ENCODE measurements at regions not wholly inside any gene's neighbourhood (a gene's known extent, or its start where the extent isn't known, plus 50 kb on each side); places are given as distances from the start of the nearest gene placed in this dataset.

GRCh38 chr9:94018628-94019027 lies 63.5 kb upstream of the BARX1 start:
- TF ChIP-seq, protein P1, sequence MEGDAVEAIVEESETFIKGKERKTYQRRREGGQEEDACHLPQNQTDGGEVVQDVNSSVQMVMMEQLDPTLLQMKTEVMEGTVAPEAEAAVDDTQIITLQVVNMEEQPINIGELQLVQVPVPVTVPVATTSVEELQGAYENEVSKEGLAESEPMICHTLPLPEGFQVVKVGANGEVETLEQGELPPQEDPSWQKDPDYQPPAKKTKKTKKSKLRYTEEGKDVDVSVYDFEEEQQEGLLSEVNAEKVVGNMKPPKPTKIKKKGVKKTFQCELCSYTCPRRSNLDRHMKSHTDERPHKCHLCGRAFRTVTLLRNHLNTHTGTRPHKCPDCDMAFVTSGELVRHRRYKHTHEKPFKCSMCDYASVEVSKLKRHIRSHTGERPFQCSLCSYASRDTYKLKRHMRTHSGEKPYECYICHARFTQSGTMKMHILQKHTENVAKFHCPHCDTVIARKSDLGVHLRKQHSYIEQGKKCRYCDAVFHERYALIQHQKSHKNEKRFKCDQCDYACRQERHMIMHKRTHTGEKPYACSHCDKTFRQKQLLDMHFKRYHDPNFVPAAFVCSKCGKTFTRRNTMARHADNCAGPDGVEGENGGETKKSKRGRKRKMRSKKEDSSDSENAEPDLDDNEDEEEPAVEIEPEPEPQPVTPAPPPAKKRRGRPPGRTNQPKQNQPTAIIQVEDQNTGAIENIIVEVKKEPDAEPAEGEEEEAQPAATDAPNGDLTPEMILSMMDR (IDR thresholded peaks at IDR 0.05) = no peak
- TF ChIP-seq POLR2A (IDR thresholded peaks at IDR 0.05) = no peak

Measured in breast epithelium (tissue), 3 donors.